ENCODE measurements at regions not wholly inside any gene's neighbourhood (a gene's known extent, or its start where the extent isn't known, plus 50 kb on each side); places are given as distances from the start of the nearest gene placed in this dataset.

DNA sequence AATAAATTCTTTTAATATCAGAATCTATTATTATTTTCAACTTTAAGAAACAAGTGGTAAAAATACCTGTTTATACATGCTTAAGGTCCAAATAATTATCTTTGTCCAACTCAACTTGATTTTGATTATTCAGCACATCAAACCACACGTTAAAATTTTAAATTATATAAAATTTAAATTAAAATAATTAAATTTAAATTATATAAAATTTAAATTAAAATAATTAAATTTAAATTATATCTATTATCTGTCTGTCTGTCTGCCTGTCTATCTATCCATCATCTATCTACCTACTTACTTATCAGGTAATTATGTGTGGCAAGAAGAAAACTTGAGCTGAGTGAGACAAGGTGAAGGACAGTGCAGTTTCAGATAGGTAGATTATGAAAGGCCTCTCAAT lies 605.3 kb upstream of the RIOK2 start:
- no peaks in the 10 kb centered on the region for H3K9me3 ChIP-seq (ENCODE audit: low read depth, low read length, poor library complexity, severe bottlenecking)
- POLR2A ChIA-PET (ENCODE audit: low non-redundant PET) = no interaction called here
- H3K4me3 ChIP-seq (ENCODE audit: low read depth, low read length, poor library complexity, severe bottlenecking) = no peak overlapping the region
- no peak for DNase-seq (ENCODE audit: low spot score)
- no peaks in the 10 kb centered on the region for H3K27me3 ChIP-seq (replicated peaks; ENCODE audit: insufficient read depth, low read depth, low read length, poor library complexity)
- no peaks in the 10 kb centered on the region for H3K36me3 ChIP-seq (ENCODE audit: insufficient read depth, low read length, poor library complexity, severe bottlenecking)
- intact Hi-C loops (cut with micrococcal nuclease; ENCODE audit: unreplicated experiment) = no loop called here
- no TSS peak for BruUV-seq (replicated peaks)
- no peaks in the 10 kb centered on the region for H3K4me1 ChIP-seq (ENCODE audit: insufficient read depth, low read length, poor library complexity, severe bottlenecking)
- CTCF ChIA-PET = no interaction called here
- no peak overlapping the region for H3K27ac ChIP-seq (ENCODE audit: low read depth, low read length, poor library complexity, severe bottlenecking)
- TF ChIP-seq, protein P1, sequence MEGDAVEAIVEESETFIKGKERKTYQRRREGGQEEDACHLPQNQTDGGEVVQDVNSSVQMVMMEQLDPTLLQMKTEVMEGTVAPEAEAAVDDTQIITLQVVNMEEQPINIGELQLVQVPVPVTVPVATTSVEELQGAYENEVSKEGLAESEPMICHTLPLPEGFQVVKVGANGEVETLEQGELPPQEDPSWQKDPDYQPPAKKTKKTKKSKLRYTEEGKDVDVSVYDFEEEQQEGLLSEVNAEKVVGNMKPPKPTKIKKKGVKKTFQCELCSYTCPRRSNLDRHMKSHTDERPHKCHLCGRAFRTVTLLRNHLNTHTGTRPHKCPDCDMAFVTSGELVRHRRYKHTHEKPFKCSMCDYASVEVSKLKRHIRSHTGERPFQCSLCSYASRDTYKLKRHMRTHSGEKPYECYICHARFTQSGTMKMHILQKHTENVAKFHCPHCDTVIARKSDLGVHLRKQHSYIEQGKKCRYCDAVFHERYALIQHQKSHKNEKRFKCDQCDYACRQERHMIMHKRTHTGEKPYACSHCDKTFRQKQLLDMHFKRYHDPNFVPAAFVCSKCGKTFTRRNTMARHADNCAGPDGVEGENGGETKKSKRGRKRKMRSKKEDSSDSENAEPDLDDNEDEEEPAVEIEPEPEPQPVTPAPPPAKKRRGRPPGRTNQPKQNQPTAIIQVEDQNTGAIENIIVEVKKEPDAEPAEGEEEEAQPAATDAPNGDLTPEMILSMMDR (conservative IDR thresholded peaks at IDR 0.05; ENCODE audit: low read depth, low read length) = no peak
- TF ChIP-seq EZH2 (IDR thresholded peaks at IDR 0.05; ENCODE audit: borderline replicate concordance, low read depth, low read length, poor library complexity, severe bottlenecking) = no peak

GRCh38 chr5:97797994-97798451 lies 615.0 kb upstream of the RIOK2 start:
- intact Hi-C loops (cut with micrococcal nuclease; ENCODE audit: unreplicated experiment) = no loop called here
- Histone ChIP-seq H3K9me3 (ENCODE audit: low read depth, low read length, poor library complexity, severe bottlenecking) (no peaks in the 10 kb centered on the region), H3K4me1 (ENCODE audit: insufficient read depth, low read length, poor library complexity, severe bottlenecking) (no peaks in the 10 kb centered on the region), H3K27ac (ENCODE audit: low read depth, low read length, poor library complexity, severe bottlenecking) (no peak overlapping the region), H3K4me3 (ENCODE audit: low read depth, low read length, poor library complexity, severe bottlenecking) (no peak overlapping the region), H3K27me3 (replicated peaks; ENCODE audit: insufficient read depth, low read depth, low read length, poor library complexity) (no peaks in the 10 kb centered on the region), H3K36me3 (ENCODE audit: insufficient read depth, low read length, poor library complexity, severe bottlenecking) (no peaks in the 10 kb centered on the region)
- BruUV-seq (replicated peaks) = no TSS peak
- no peak for DNase-seq (ENCODE audit: low spot score)
- TF ChIP-seq EZH2 (IDR thresholded peaks at IDR 0.05; ENCODE audit: borderline replicate concordance, low read depth, low read length, poor library complexity, severe bottlenecking) = no peak
- TF ChIP-seq, protein P1 (conservative IDR thresholded peaks at IDR 0.05; ENCODE audit: low read depth, low read length) = no peak
- ChIA-PET CTCF (no interaction called here), POLR2A (ENCODE audit: low non-redundant PET) (no interaction called here)

DNA sequence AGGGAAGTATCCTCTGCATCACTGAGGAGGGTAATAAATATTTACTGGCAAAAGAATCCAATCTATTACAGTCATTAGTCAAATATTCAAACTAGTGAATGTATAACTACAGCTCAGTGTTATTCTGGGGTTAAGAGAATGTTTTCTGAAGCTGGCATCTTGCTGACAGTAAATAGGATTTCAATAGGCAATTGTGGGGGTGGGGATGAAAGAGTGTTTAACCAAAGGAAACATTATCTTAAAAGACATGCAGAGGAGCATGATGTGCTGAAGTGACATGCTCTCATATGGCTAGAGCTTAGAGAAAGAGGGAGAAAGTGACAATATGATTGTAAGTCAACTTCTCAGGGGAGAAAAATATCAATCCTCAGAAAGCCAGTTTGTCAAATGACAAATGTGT lies 618.4 kb upstream of the RIOK2 start:
- CTCF ChIA-PET = no interaction called here
- POLR2A ChIA-PET (ENCODE audit: low non-redundant PET) = no interaction called here
- H3K27ac ChIP-seq (ENCODE audit: low read depth, low read length, poor library complexity, severe bottlenecking) = no peak overlapping the region
- H3K9me3 ChIP-seq (ENCODE audit: low read depth, low read length, poor library complexity, severe bottlenecking) = peaks cover 8% of the 10 kb centered on the region
- no peaks in the 10 kb centered on the region for H3K4me1 ChIP-seq (ENCODE audit: insufficient read depth, low read length, poor library complexity, severe bottlenecking)
- intact Hi-C loops (cut with micrococcal nuclease; ENCODE audit: unreplicated experiment) = no loop called here
- no peak overlapping the region for H3K4me3 ChIP-seq (ENCODE audit: low read depth, low read length, poor library complexity, severe bottlenecking)
- no peaks in the 10 kb centered on the region for H3K36me3 ChIP-seq (ENCODE audit: insufficient read depth, low read length, poor library complexity, severe bottlenecking)
- no peak for DNase-seq (ENCODE audit: low spot score)
- no TSS peak for BruUV-seq (replicated peaks)
- no peak for TF ChIP-seq EZH2 (IDR thresholded peaks at IDR 0.05; ENCODE audit: borderline replicate concordance, low read depth, low read length, poor library complexity, severe bottlenecking)
- TF ChIP-seq, protein P1 (conservative IDR thresholded peaks at IDR 0.05; ENCODE audit: low read depth, low read length) = no peak
- H3K27me3 ChIP-seq (replicated peaks; ENCODE audit: insufficient read depth, low read depth, low read length, poor library complexity) = no peaks in the 10 kb centered on the region
